ENCODE measurements at regions not wholly inside any gene's neighbourhood (a gene's known extent, or its start where the extent isn't known, plus 50 kb on each side); places are given as distances from the start of the nearest gene placed in this dataset.
"Not testable (repeated sequence)": the region's sequence is repeated elsewhere in the genome, so short reads cannot be mapped to it uniquely, and the experiment has no call there.

- DNase-seq: no peak
These were observed 379.3 kb downstream of the MAFB start for GRCh38 chr20:40309731-40310130.

- no peak for DNase-seq
These were observed 381.0 kb downstream of the MAFB start for GRCh38 chr20:40307997-40308396.

GRCh38 chr20:40307268-40307667, 381.8 kb downstream of the MAFB start:
- no peak for DNase-seq

GRCh38 chr20:40305303-40305702, 383.7 kb downstream of the MAFB start:
- DNase-seq: no peak

GRCh38 chr20:40304119-40304613, 384.9 kb downstream of the MAFB start:
- DNase-seq: no peak

GRCh38 chr20:40294747-40295146, 394.3 kb downstream of the MAFB start:
- DNase-seq: no peak

GRCh38 chr20:40294175-40294574, 394.9 kb downstream of the MAFB start:
- no peak for DNase-seq

GRCh38 chr20:40293740-40294139, 395.3 kb downstream of the MAFB start:
- no peak for DNase-seq

GRCh38 chr20:40291493-40292135, 397.4 kb downstream of the MAFB start:
- no peak for DNase-seq

GRCh38 chr20:40287683-40288082, 401.4 kb downstream of the MAFB start:
- DNase-seq: no peak

- no peak for DNase-seq
These were observed 402.0 kb downstream of the MAFB start for GRCh38 chr20:40286975-40287531.

- no peak for DNase-seq
These were observed 404.4 kb downstream of the MAFB start for GRCh38 chr20:40284611-40285010.

GRCh38 chr20:40283689-40284088, 405.3 kb downstream of the MAFB start:
- no peak for DNase-seq

GRCh38 chr20:40282941-40283340, 406.1 kb downstream of the MAFB start:
- no peak for DNase-seq

- DNase-seq: no peak
These were observed 406.5 kb downstream of the MAFB start for GRCh38 chr20:40282541-40282940.

- DNase-seq: no peak
These were observed 408.4 kb downstream of the MAFB start for GRCh38 chr20:40280616-40281015.

GRCh38 chr20:40279390-40279789, 409.6 kb downstream of the MAFB start:
- DNase-seq: no peak

- no peak for DNase-seq
These were observed 410.4 kb downstream of the MAFB start for GRCh38 chr20:40278673-40279072.

- no peak for DNase-seq
These were observed 412.7 kb downstream of the MAFB start for GRCh38 chr20:40276301-40276700.

GRCh38 chr20:40275738-40276137, 413.3 kb downstream of the MAFB start:
- no peak for DNase-seq

GRCh38 chr20:40274912-40275533, 414.0 kb downstream of the MAFB start:
- DNase-seq: no peak

- DNase-seq: not testable (repeated sequence)
These were observed 419.8 kb downstream of the MAFB start for GRCh38 chr20:40269274-40269673.

GRCh38 chr20:40268321-40269075, 420.5 kb downstream of the MAFB start:
- no peak for DNase-seq

Measured in NCI-H524 treated with DMSO at 0.1 percent for 48 hours (cell line).